B cell (primary cell): ENCODE measurements at regions not wholly inside any gene's neighbourhood (a gene's known extent, or its start where the extent isn't known, plus 50 kb on each side); places are given as distances from the start of the nearest gene placed in this dataset.

Experiments used
- EZH2 ChIP-seq: IDR thresholded peaks from 2 replicates; pipeline ENCODE4 v1.6.1; 2012; ENCODE audit warnings: borderline replicate concordance, low read depth, mild to moderate bottlenecking, moderate library complexity, low read length; ENCODE audit not compliant: insufficient read depth, poor library complexity, severe bottlenecking
- TF ChIP-seq, protein P1 (sequence below): fragments of 200-600 bp; IDR thresholded peaks from one replicate; pipeline ENCODE4 v1.8.0; 2022; ENCODE audit warnings: antibody characterized with exemption, mild to moderate bottlenecking

DNA sequence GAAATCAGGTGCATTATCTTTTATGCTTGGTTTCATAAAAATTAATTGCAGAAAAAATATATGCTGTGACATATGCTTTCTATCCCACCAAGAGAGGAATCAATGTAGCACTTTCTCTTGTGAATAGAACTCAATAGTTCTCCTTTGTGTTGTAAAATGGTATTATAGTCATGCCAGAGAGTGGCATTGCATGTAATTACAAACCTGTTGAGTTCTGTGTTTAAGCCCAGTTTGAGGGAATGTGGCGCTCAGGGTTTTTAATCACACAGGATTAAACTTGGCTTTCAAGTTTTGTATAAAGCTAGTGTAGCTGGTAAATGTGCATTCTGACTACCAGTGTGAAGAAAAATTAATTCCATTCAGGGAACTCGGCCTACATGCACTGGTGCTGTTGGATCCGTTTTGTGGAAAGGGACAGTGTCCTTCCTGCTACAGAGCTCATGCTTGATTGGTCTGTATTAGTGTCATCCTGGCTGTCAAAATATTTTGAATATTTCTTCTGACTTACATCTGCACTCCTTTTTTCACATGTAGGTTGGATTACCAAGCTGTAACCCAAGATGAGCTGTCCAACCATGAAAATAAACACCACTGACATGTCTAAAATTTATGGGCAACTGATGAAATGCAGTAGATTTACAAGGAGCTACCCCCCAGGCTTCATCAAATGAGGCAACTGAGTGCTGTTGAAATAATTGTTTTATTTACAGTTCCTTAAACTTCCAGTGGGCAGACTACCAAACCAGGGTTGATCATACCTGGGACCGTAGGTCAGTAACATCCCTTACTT lies 80.3 kb downstream of the SLC4A3 start:
- TF ChIP-seq, protein P1, sequence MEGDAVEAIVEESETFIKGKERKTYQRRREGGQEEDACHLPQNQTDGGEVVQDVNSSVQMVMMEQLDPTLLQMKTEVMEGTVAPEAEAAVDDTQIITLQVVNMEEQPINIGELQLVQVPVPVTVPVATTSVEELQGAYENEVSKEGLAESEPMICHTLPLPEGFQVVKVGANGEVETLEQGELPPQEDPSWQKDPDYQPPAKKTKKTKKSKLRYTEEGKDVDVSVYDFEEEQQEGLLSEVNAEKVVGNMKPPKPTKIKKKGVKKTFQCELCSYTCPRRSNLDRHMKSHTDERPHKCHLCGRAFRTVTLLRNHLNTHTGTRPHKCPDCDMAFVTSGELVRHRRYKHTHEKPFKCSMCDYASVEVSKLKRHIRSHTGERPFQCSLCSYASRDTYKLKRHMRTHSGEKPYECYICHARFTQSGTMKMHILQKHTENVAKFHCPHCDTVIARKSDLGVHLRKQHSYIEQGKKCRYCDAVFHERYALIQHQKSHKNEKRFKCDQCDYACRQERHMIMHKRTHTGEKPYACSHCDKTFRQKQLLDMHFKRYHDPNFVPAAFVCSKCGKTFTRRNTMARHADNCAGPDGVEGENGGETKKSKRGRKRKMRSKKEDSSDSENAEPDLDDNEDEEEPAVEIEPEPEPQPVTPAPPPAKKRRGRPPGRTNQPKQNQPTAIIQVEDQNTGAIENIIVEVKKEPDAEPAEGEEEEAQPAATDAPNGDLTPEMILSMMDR: no peak
- TF ChIP-seq EZH2: no peak
